H1 (cell line): ENCODE measurements at regions not wholly inside any gene's neighbourhood (a gene's known extent, or its start where the extent isn't known, plus 50 kb on each side); places are given as distances from the start of the nearest gene placed in this dataset.

ENCODE experiments used
- CTCF ChIA-PET: fragments of 300-600 bp; sonication (Branson Sonifier 250); formaldehyde crosslinking; loops from one replicate; lab custom pipeline; 2021; ENCODE audit not compliant: partially characterized antibody; lab: Charles Lee
- POLR2A ChIA-PET: fragments of 300-600 bp; sonication (Branson Sonifier 250); formaldehyde crosslinking; loops from one replicate; lab custom pipeline; 2021; ENCODE audit warnings: inconsistent platforms; ENCODE audit not compliant: partially characterized antibody; lab: Charles Lee
- DNase-seq, 2 experiments: peaks; one replicate each; pipeline versions ENCODE4 v3.0.0 to v3.0.0-alpha.2; 2010 to 2022; ENCODE audit warnings: low spot score in 2 of 2, low read depth in 1 of 2, mixed read lengths in 1 of 2
- FAIRE-seq: peaks from 2 replicates; lab custom pipeline; 2011; peaks lifted over from hg19 to GRCh38; lab: Jason Lieb, UNC
- H2AFZ ChIP-seq: 2 replicates; pipeline ENCODE4 v1.8.1; 2012; ENCODE audit warnings: low read length, inconsistent platforms
- H2AK5ac ChIP-seq: 2 replicates; pipeline ENCODE4 v1.6.1; 2013; ENCODE audit warnings: low read depth, low read length
- H2BK120ac ChIP-seq: replicated peaks from 2 replicates; pipeline ENCODE3; 2013; ENCODE audit warnings: low read depth, low read length, inconsistent platforms
- H2BK12ac ChIP-seq: 2 replicates; pipeline ENCODE4 v1.6.1; 2013; ENCODE audit warnings: low read depth, low read length
- H2BK15ac ChIP-seq: 2 replicates; pipeline ENCODE4 v1.6.1; 2013; ENCODE audit warnings: low read length
- H2BK20ac ChIP-seq: 2 replicates; pipeline ENCODE4 v1.6.1; 2013; ENCODE audit warnings: low read length
- H2BK5ac ChIP-seq: 2 replicates; pipeline ENCODE4 v1.6.1; 2013; ENCODE audit warnings: low read depth, low read length
- H3K14ac ChIP-seq: 2 replicates; pipeline ENCODE4 v1.6.1; 2013; ENCODE audit warnings: inconsistent platforms; ENCODE audit not compliant: insufficient read length
- H3K18ac ChIP-seq: 2 replicates; pipeline ENCODE4 v1.6.1; 2013; ENCODE audit warnings: low read length; ENCODE audit errors: extremely low read depth
- H3K23ac ChIP-seq: 2 replicates; pipeline ENCODE4 v1.6.1; 2013; ENCODE audit warnings: inconsistent platforms; ENCODE audit not compliant: insufficient read length
- H3K23me2 ChIP-seq: 2 replicates; pipeline ENCODE4 v1.6.1; 2013; ENCODE audit warnings: low read depth, low read length
- H3K27ac ChIP-seq: 2 replicates; pipeline ENCODE4 v1.6.1; 2011; ENCODE audit warnings: low read depth, low read length, inconsistent platforms
- H3K27me3 ChIP-seq, 4 experiments: replicated peaks in 1 of 4; 1 replicate in 1 of 4; 2 replicates in 3 of 4; pipeline versions ENCODE4 v1.6.1 to v1.8.1; 2011 to 2013; ENCODE audit warnings: low read length in 3 of 4, mild to moderate bottlenecking in 3 of 4, inconsistent platforms in 2 of 4, mixed read lengths in 2 of 4, moderate library complexity in 1 of 4; ENCODE audit not compliant: control insufficient read depth in 3 of 4, insufficient read depth in 3 of 4; ENCODE audit errors: extremely low read depth in 1 of 4
- H3K36me3 ChIP-seq, 4 experiments: 2 replicates each; pipeline versions ENCODE4 v1.6.1 to v1.8.1; 2011 to 2013; ENCODE audit warnings: mild to moderate bottlenecking in 4 of 4, low read length in 3 of 4, moderate library complexity in 2 of 4, control low read depth in 1 of 4, inconsistent platforms in 1 of 4; ENCODE audit not compliant: insufficient read depth in 4 of 4, control insufficient read depth in 2 of 4
- H3K4ac ChIP-seq: replicated peaks from 2 replicates; pipeline ENCODE3; 2013; ENCODE audit warnings: low read length, low read depth, mixed read lengths, inconsistent platforms; ENCODE audit not compliant: insufficient read length
- H3K4me1 ChIP-seq, 4 experiments: replicated peaks in 1 of 4; 1 replicate in 1 of 4; 2 replicates in 3 of 4; pipeline versions ENCODE4 v1.6.1 to v1.8.1; 2011 to 2013; ENCODE audit warnings: low read length in 3 of 4, inconsistent platforms in 2 of 4, mixed read lengths in 1 of 4; ENCODE audit not compliant: insufficient read depth in 4 of 4, control insufficient read depth in 3 of 4
- H3K4me2 ChIP-seq, 2 experiments: 2 replicates each; pipeline versions ENCODE4 v1.6.1 to v1.8.1; 2011 to 2013; ENCODE audit warnings: low read depth in 2 of 2, low read length in 2 of 2, control low read depth in 1 of 2, inconsistent platforms in 1 of 2, mild to moderate bottlenecking in 1 of 2; ENCODE audit not compliant: insufficient read depth in 1 of 2
- H3K4me3 ChIP-seq, 4 experiments: fragments of 200-600, 300-600 bp in 1 of 4; sonication (generic), shearing (Covaris generic), sonication (Bioruptor Twin) in 1 of 4; 2 replicates each; pipeline versions ENCODE4 v1.5.1 to v1.8.1; 2011 to 2016; ENCODE audit warnings: low read length in 4 of 4, low read depth in 3 of 4, control low read depth in 2 of 4, inconsistent platforms in 2 of 4, mild to moderate bottlenecking in 2 of 4, mixed read lengths in 1 of 4, moderate library complexity in 1 of 4; ENCODE audit not compliant: insufficient read depth in 2 of 4; ENCODE audit errors: extremely low read depth in 1 of 4
- H3K56ac ChIP-seq: replicated peaks from 2 replicates; pipeline ENCODE3; 2013; ENCODE audit warnings: low read depth, mild to moderate bottlenecking, mixed read lengths, low read length, inconsistent platforms; ENCODE audit not compliant: insufficient read length
- H3K79me1 ChIP-seq: 2 replicates; pipeline ENCODE4 v1.6.1; 2013; ENCODE audit warnings: low read depth, low read length, control low read depth
- H3K79me2 ChIP-seq, 2 experiments: 2 replicates each; pipeline versions ENCODE4 v1.6.1 to v1.8.1; 2012 to 2013; ENCODE audit warnings: low read length in 2 of 2, mild to moderate bottlenecking in 2 of 2, inconsistent platforms in 1 of 2; ENCODE audit not compliant: insufficient read depth in 2 of 2, control insufficient read depth in 1 of 2
- H3K9ac ChIP-seq, 4 experiments: replicated peaks in 1 of 4; 1 replicate in 1 of 4; 2 replicates in 3 of 4; pipeline versions ENCODE4 v1.6.1 to v1.8.1; 2011 to 2013; ENCODE audit warnings: low read depth in 3 of 4, low read length in 3 of 4, control low read depth in 2 of 4, mild to moderate bottlenecking in 2 of 4, moderate library complexity in 2 of 4, inconsistent platforms in 1 of 4; ENCODE audit errors: extremely low read depth in 1 of 4
- H3K9me3 ChIP-seq, 2 experiments: 2 replicates each; pipeline versions ENCODE4 v1.6.1 to v1.8.1; 2012 to 2013; ENCODE audit warnings: mild to moderate bottlenecking in 2 of 2, moderate library complexity in 2 of 2, control low read depth in 1 of 2, inconsistent platforms in 1 of 2, low read depth in 1 of 2, low read length in 1 of 2, mixed read lengths in 1 of 2; ENCODE audit not compliant: insufficient read depth in 2 of 2
- H4K20me1 ChIP-seq, 2 experiments: replicated peaks in 1 of 2; 2 replicates each; pipeline versions ENCODE3 to v1.8.1; 2011 to 2013; ENCODE audit warnings: inconsistent platforms in 2 of 2, low read length in 2 of 2, mild to moderate bottlenecking in 1 of 2; ENCODE audit not compliant: insufficient read depth in 2 of 2, control insufficient read depth in 1 of 2
- H4K5ac ChIP-seq: 2 replicates; pipeline ENCODE4 v1.6.1; 2013; ENCODE audit warnings: low read length, low read depth, mixed read lengths, inconsistent platforms; ENCODE audit not compliant: insufficient read length
- H4K8ac ChIP-seq: 2 replicates; pipeline ENCODE4 v1.8.0; 2013; ENCODE audit warnings: mild to moderate bottlenecking, moderate library complexity, low read length, inconsistent platforms; ENCODE audit not compliant: insufficient read depth; ENCODE audit errors: extremely low read depth
- H4K91ac ChIP-seq: replicated peaks from 2 replicates; pipeline ENCODE3; 2013; ENCODE audit warnings: low read length, mixed read lengths, inconsistent platforms; ENCODE audit not compliant: insufficient read length
- HDAC6 ChIP-seq: IDR thresholded peaks from one replicate; pipeline ENCODE4 v1.7.1; 2012; ENCODE audit warnings: low read depth, mild to moderate bottlenecking, inconsistent platforms, low read length, moderate library complexity
- TEAD4 ChIP-seq: IDR thresholded peaks from 2 replicates; pipeline ENCODE4 v1.6.1; 2012; ENCODE audit warnings: low read depth, low read length, inconsistent platforms, mixed read lengths
- WGBS, 2 experiments: shearing (Covaris generic) in 1 of 2; methylation state at CpG; one replicate each; pipeline versions ENCODE4 v1.1.6 to v1.1.7; 2013 to 2015; ENCODE audit warnings: low lambda C conversion rate in 2 of 2, mixed read lengths in 2 of 2, inconsistent platforms in 1 of 2, low coverage in 1 of 2, missing lambda C conversion rate in 1 of 2; ENCODE audit not compliant: insufficient replicate concordance in 2 of 2, insufficient coverage in 1 of 2, insufficient read length in 1 of 2; ENCODE audit errors: extremely low coverage in 1 of 2, missing lambda C conversion rate in 1 of 2; 5-methylcytosine and 5-hydroxymethylcytosine counted together

GRCh38 chr6:4503700-4504099, 272.5 kb upstream of the CDYL start:
- Histone ChIP-seq H3K4me1 (peaks cover 0 to 16% (median 6%) of the 10 kb centered on the region in 4 experiments; a peak in 3 of 7 replicates), H3K9ac (no peak overlapping the region), H4K8ac (no peak overlapping the region), H3K4me3 (peak overlapping the region in 1 of 4 experiments; percentile 19; a peak in 1 of 8 replicates), H4K20me1 (no peaks in the 10 kb centered on the region), H2AK5ac (no peak overlapping the region), H3K56ac (no peak overlapping the region), H3K27me3 (no peaks in the 10 kb centered on the region), H3K36me3 (no peaks in the 10 kb centered on the region), H3K23ac (no peak overlapping the region), H2BK20ac (no peak overlapping the region; the same call in 1 of the 2 replicates), H3K79me1 (no peaks in the 10 kb centered on the region), H3K4ac (no peak overlapping the region), H2AFZ (no peak overlapping the region), H3K18ac (peak overlapping the region; percentile 63; the same call in 1 of the 2 replicates), H4K5ac (no peak overlapping the region), H4K91ac (peak overlapping the region; percentile 59), H3K79me2 (no peaks in the 10 kb centered on the region), H3K9me3 (no peaks in the 10 kb centered on the region), H2BK120ac (no peak overlapping the region), H3K4me2 (peak overlapping the region; percentile 3 to 16; a peak in 3 of 4 replicates), H3K23me2 (no peaks in the 10 kb centered on the region; the same call in 1 of the 2 replicates), H3K14ac (no peak overlapping the region), H2BK5ac (peak overlapping the region; percentile 76; the same call in 1 of the 2 replicates), H3K27ac (no peak overlapping the region), H2BK15ac (no peak overlapping the region), H2BK12ac (no peak overlapping the region)
- FAIRE-seq (peak; percentile 74), DNase-seq (peak; percentile 44 to 45)
- ChIA-PET POLR2A (interaction anchor here (0.6 to 1.3 kb wide), 3 partner anchors 125 to 533 kb away, joined by 3 to 4 read pairs (median 3); no protein-coding TSS in a partner anchor), CTCF (interaction anchor here (0.9 to 1.4 kb wide), 5 partner anchors 13 to 340 kb away, joined by 3 to 4 read pairs (median 3); no protein-coding TSS in a partner anchor)
- WGBS, 2 experiments, result 1% methylated on average over 5 of the region's 5 CpGs; no CpG with 5 or more reads in 1 of the 2 experiments
- TF ChIP-seq HDAC6 (no peak), TEAD4 (peak; percentile 11; the same call in 1 of the 2 replicates)
